ENCODE measurements at regions not wholly inside any gene's neighbourhood (a gene's known extent, or its start where the extent isn't known, plus 50 kb on each side); places are given as distances from the start of the nearest gene placed in this dataset.
A peak's percentile ranks its signal among the peaks of the same experiment; 100 is the strongest.

DNA sequence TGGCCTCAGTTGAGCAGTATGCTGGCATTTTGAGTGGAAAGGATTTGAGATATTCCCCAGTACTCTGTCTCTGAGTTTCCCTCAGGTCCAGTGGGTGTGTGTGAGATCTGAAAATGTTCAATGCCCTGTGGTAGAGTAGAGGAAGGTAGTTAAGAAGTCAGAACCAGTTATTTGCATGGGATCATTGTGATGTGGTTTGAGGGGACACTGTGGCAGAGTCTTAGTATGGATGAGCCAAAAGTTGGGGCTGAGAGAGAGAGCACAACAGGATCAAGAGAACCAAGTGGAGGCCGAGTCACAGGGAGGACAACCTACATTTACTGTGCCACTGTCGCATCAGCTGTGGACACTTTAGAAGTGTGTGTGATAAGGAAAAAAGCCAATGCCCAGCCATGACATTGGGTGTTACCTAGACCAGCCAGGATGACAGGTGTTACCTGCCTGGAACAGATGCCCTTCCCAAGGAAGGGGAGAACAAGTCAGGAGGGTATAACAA, 128.9 kb upstream of the IL12B start:
- no peak overlapping the region for H3K4me2 ChIP-seq
- no peaks in the 10 kb centered on the region for H3K36me3 ChIP-seq (replicated peaks; ENCODE audit: insufficient read depth, low read depth)
- H4K20me1 ChIP-seq (ENCODE audit: insufficient read depth, poor library complexity, severe bottlenecking): no peaks in the 10 kb centered on the region
- no peak overlapping the region for H3K27ac ChIP-seq
- no peak overlapping the region for H3K4me3 ChIP-seq
- H3K4me1 ChIP-seq (ENCODE audit: insufficient read depth): peaks cover 1% of the 10 kb centered on the region
- no peaks in the 10 kb centered on the region for H3K9me3 ChIP-seq (ENCODE audit: low read depth)
- H3K79me2 ChIP-seq: no peaks in the 10 kb centered on the region
- no peak overlapping the region for H2AFZ ChIP-seq
- H3K9me2 ChIP-seq (replicated peaks; ENCODE audit: insufficient read depth): no peaks in the 10 kb centered on the region
- H3K27me3 ChIP-seq: no peaks in the 10 kb centered on the region
- no peak for TF ChIP-seq EZH2 (IDR thresholded peaks at IDR 0.05; ENCODE audit: borderline replicate concordance)
- no peak for TF ChIP-seq EZH2phosphoT487 (IDR thresholded peaks at IDR 0.05; ENCODE audit: low read depth, severe bottlenecking, unreplicated experiment)
- TF ChIP-seq, protein P1, sequence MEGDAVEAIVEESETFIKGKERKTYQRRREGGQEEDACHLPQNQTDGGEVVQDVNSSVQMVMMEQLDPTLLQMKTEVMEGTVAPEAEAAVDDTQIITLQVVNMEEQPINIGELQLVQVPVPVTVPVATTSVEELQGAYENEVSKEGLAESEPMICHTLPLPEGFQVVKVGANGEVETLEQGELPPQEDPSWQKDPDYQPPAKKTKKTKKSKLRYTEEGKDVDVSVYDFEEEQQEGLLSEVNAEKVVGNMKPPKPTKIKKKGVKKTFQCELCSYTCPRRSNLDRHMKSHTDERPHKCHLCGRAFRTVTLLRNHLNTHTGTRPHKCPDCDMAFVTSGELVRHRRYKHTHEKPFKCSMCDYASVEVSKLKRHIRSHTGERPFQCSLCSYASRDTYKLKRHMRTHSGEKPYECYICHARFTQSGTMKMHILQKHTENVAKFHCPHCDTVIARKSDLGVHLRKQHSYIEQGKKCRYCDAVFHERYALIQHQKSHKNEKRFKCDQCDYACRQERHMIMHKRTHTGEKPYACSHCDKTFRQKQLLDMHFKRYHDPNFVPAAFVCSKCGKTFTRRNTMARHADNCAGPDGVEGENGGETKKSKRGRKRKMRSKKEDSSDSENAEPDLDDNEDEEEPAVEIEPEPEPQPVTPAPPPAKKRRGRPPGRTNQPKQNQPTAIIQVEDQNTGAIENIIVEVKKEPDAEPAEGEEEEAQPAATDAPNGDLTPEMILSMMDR (IDR thresholded peaks at IDR 0.05; ENCODE audit: poor library complexity): no peak
- DNase-seq (ENCODE audit: low spot score): no peak
- WGBS (ENCODE audit: low lambda C conversion rate, missing lambda C conversion rate): 88% methylated on average over 2 of the region's 2 CpGs

DNA sequence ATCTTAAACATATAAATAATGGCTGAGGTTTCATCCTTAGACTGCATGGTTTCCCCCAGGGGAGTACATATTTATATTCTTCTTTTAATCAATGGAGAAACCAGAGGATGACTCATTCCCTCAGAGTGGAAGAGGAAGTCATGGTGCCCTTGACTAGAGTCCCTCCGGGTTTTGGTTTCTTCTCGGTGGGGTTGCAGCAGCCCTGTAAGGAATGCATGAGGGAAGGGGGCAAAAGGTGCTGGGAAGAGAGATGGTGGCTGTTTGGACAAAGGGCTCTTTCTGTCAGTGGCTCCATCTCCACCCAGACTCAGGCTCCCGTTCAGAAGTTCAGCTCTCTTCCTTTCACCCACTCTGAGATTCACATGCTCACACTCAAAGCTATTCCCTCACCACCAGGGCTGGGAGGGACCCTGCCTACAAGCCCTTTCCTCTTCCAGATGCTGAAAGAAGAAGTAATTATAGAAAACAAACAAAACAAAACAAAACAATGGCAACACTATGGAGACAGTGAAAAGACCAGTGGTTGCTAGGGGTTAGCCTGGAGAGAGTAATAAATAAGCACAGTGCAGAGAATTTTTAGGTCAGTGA, 129.8 kb upstream of the IL12B start:
- H2AFZ ChIP-seq: no peak overlapping the region
- no peaks in the 10 kb centered on the region for H3K9me3 ChIP-seq (ENCODE audit: low read depth)
- H3K27ac ChIP-seq: no peak overlapping the region
- no peak for DNase-seq (ENCODE audit: low spot score)
- TF ChIP-seq EZH2phosphoT487 (IDR thresholded peaks at IDR 0.05; ENCODE audit: low read depth, severe bottlenecking, unreplicated experiment) (no peak), EZH2 (IDR thresholded peaks at IDR 0.05; ENCODE audit: borderline replicate concordance) (no peak)
- TF ChIP-seq, protein P1 (IDR thresholded peaks at IDR 0.05; ENCODE audit: poor library complexity): no peak
- H3K27me3 ChIP-seq: no peaks in the 10 kb centered on the region
- H3K4me3 ChIP-seq: no peak overlapping the region
- H3K36me3 ChIP-seq (replicated peaks; ENCODE audit: insufficient read depth, low read depth): no peaks in the 10 kb centered on the region
- WGBS (ENCODE audit: low lambda C conversion rate, missing lambda C conversion rate): 86% methylated on average over 3 of the region's 3 CpGs
- H3K9me2 ChIP-seq (replicated peaks; ENCODE audit: insufficient read depth): no peaks in the 10 kb centered on the region
- peaks cover 4% of the 10 kb centered on the region for H3K4me1 ChIP-seq (ENCODE audit: insufficient read depth)
- H3K79me2 ChIP-seq: no peaks in the 10 kb centered on the region
- H3K4me2 ChIP-seq: no peak overlapping the region
- no peaks in the 10 kb centered on the region for H4K20me1 ChIP-seq (ENCODE audit: insufficient read depth, poor library complexity, severe bottlenecking)

DNA sequence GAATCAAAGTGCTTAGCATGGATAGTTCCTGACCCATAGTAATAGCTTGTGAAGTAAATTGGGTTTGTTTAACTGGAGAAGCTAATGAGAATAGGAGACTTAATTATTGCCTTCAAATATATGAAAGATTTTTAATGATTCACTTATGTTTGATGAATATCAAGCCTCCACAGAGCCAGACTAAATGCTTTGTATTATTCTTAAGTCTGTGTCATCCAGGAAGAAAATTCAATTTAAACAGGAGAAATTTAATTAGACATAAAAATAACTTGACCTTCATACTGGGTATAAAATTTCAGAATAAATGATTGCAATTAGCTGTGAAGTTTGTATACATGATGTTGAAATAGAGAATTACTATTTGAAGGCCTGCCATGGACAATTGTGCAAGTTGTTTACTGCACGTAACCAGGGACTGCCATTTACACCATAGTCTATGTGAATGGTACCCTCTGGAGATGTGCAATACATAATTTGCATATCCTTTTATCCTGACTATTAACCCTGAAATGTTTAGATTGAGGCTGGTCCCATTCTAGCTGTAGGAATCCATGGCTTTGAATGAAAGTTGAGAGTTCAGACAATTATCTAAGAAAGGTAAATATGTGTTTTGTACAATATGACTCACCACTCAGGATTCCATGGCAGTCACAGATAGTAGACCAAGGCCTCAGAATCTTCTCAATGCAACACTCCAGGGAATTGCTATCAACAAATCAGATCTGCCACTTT, 133.5 kb upstream of the IL12B start:
- peak; percentile 39 for DNase-seq (ENCODE audit: low spot score)
- TF ChIP-seq, protein P1 (IDR thresholded peaks at IDR 0.05; ENCODE audit: poor library complexity): no peak
- TF ChIP-seq EZH2 (IDR thresholded peaks at IDR 0.05; ENCODE audit: borderline replicate concordance) (no peak), EZH2phosphoT487 (IDR thresholded peaks at IDR 0.05; ENCODE audit: low read depth, severe bottlenecking, unreplicated experiment) (no peak)
- no peak overlapping the region for H3K4me3 ChIP-seq
- H2AFZ ChIP-seq: no peak overlapping the region
- H3K4me2 ChIP-seq: no peak overlapping the region
- H3K79me2 ChIP-seq: no peaks in the 10 kb centered on the region
- H3K9me2 ChIP-seq (replicated peaks; ENCODE audit: insufficient read depth): no peaks in the 10 kb centered on the region
- H3K27me3 ChIP-seq: no peaks in the 10 kb centered on the region
- no peaks in the 10 kb centered on the region for H3K9me3 ChIP-seq (ENCODE audit: low read depth)
- WGBS (ENCODE audit: low lambda C conversion rate, missing lambda C conversion rate): 63% methylated on average over 1 of the region's 1 CpG
- H4K20me1 ChIP-seq (ENCODE audit: insufficient read depth, poor library complexity, severe bottlenecking): no peaks in the 10 kb centered on the region
- peaks cover 4% of the 10 kb centered on the region for H3K4me1 ChIP-seq (ENCODE audit: insufficient read depth)
- H3K36me3 ChIP-seq (replicated peaks; ENCODE audit: insufficient read depth, low read depth): no peaks in the 10 kb centered on the region
- H3K27ac ChIP-seq: no peak overlapping the region

Data from hepatocyte (in vitro differentiated cells).